Esophagus (tissue), 2 donors: ENCODE measurements at regions not wholly inside any gene's neighbourhood (a gene's known extent, or its start where the extent isn't known, plus 50 kb on each side); places are given as distances from the start of the nearest gene placed in this dataset.

Source experiments
- H3K27ac ChIP-seq, 2 donors: one replicate each; pipeline ENCODE4 v1.5.1; 2013; ENCODE audit warnings: low read depth in 2 of 2, mild to moderate bottlenecking in 2 of 2, inconsistent platforms in 1 of 2, low read length in 1 of 2, moderate library complexity in 1 of 2
- H3K27me3 ChIP-seq, 2 donors: one replicate each; pipeline ENCODE4 v1.6.1; 2013; ENCODE audit warnings: low read length in 2 of 2, control low read depth in 1 of 2, mild to moderate bottlenecking in 1 of 2; ENCODE audit not compliant: insufficient read depth in 2 of 2, control insufficient read depth in 1 of 2
- H3K36me3 ChIP-seq, 2 donors: one replicate each; pipeline ENCODE4 v1.6.1; 2013; ENCODE audit warnings: low read length in 1 of 2; ENCODE audit not compliant: control insufficient read depth in 2 of 2, insufficient read depth in 2 of 2
- H3K4me1 ChIP-seq, 2 donors: one replicate each; pipeline ENCODE4 v1.6.1; 2013; ENCODE audit warnings: low read length in 1 of 2; ENCODE audit not compliant: control insufficient read depth in 2 of 2, insufficient read depth in 2 of 2
- H3K4me3 ChIP-seq, 2 donors: one replicate each; pipeline ENCODE4 v1.5.1; 2013; ENCODE audit warnings: low read length in 2 of 2, mild to moderate bottlenecking in 2 of 2, low read depth in 1 of 2, moderate library complexity in 1 of 2
- H3K9me3 ChIP-seq, 2 donors: one replicate each; pipeline ENCODE4 v1.6.1; 2013; ENCODE audit warnings: mild to moderate bottlenecking in 2 of 2, low read depth in 1 of 2, low read length in 1 of 2, moderate library complexity in 1 of 2; ENCODE audit not compliant: control insufficient read depth in 2 of 2, insufficient read depth in 1 of 2
- WGBS, 2 donors: extraction: QIAGEN DNeasy Blood & Tissue Kit; methylation state at CpG; one replicate each; pipeline ENCODE4 v1.1.7; 2013; 5-methylcytosine and 5-hydroxymethylcytosine counted together
- donor health status: healthy with polysubstance abuse.
- donor health status: Bipolar disorder and iron deficiency.

DNA sequence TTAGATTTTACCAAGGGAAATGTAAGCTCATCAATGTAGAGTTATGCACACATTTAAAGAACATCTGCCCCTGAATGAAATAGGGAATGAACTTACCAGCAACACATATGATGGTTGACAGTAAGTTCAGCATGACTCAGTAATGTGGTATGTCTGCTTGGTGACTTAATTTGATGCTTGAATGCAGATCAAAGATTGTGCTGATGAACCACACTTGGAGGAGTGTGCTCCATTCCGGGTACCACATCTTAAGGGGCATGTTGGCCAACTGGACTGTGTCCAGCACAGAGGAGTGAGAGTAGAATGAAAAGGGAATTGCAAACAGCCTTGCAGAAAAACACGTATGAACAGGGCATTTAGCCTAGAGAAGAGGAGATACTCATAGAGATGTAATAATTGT, 171.0 kb upstream of the RARB start:
- no peaks in the 10 kb centered on the region for H3K36me3 ChIP-seq
- no peaks in the 10 kb centered on the region for H3K27me3 ChIP-seq
- no peak overlapping the region for H3K4me3 ChIP-seq
- peaks cover 0 to 3% of the 10 kb centered on the region in 2 donors for H3K4me1 ChIP-seq
- WGBS, 2 donors: 37 to 42% methylated on average over 2 of the region's 2 CpGs
- H3K27ac ChIP-seq: no peak overlapping the region
- H3K9me3 ChIP-seq: no peaks in the 10 kb centered on the region

DNA sequence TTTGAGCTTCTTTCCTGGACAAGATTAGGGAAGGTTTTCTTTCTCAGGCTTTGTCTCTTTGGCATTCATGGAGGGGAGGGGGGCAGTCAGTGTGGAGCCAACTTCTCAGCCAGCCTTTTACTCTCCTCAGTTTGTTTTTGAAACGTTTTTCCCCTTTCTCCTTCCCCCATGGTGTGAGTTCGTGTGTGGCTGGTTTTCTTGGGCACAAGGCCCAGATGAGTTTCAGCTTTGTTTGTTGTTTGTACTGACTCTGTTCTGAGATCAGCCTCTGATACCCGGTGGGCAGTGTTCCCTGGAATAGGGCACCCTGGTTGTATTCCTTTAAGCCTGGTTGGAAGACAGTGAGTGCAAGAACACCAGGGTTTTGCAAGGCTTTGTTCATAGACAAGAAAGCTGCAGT, 168.2 kb upstream of the RARB start:
- Histone ChIP-seq H3K4me1 (peaks cover 0 to 3% of the 10 kb centered on the region in 2 donors), H3K36me3 (no peaks in the 10 kb centered on the region), H3K9me3 (no peaks in the 10 kb centered on the region), H3K4me3 (no peak overlapping the region), H3K27me3 (no peaks in the 10 kb centered on the region), H3K27ac (no peak overlapping the region)
- WGBS, 2 donors: 13 to 15% methylated on average over 3 of the region's 3 CpGs

DNA sequence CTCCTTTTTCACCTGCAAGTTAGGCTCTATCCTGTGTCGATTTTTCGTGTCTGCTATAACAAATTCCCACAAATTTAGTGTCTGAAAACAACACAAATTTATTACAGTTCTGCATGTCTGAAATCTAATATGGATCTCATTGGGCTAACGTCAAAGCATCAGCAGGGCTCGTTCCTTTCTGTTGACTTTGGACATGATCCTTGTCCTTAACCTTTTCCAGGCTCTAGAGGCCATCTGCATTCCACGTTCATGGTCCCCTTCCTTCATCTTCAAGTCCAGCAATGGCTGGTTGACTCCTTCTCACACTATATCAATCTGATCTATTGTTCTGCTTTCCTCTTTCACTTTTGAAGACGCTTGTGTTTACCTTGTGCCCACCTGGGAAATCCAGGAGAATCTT, 165.7 kb upstream of the RARB start:
- Histone ChIP-seq H3K36me3 (no peaks in the 10 kb centered on the region), H3K4me3 (no peak overlapping the region)

DNA sequence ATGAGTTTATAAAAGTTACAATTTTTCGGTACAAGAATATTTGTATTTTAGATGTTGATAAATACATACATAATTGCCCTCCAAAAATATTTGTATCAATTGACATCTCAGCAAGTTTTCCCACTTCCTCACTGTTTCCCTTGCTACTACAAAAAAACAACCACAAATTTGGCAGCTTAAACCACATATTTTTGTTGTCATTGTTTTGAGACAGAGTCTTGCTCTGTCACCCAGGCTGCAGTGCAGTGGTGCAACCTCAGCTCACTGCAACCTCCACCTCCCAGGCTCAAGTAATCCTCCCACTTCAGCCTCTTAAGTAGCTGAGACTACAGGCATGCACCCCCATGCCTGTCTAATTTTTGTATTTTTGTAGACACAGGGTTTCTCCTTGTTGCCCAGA, 162.8 kb upstream of the RARB start:
- no peaks in the 10 kb centered on the region for H3K27me3 ChIP-seq
- WGBS, 2 donors: 15 to 44% methylated on average over 1 of the region's 1 CpG
- no peak overlapping the region for H3K4me3 ChIP-seq
- no peak overlapping the region for H3K27ac ChIP-seq
- no peaks in the 10 kb centered on the region for H3K4me1 ChIP-seq
- no peaks in the 10 kb centered on the region for H3K36me3 ChIP-seq
- no peaks in the 10 kb centered on the region for H3K9me3 ChIP-seq

More for the DNA sequence above, 165.7 kb upstream of the RARB start:
- Histone ChIP-seq H3K4me1 (peaks cover 0 to 3% of the 10 kb centered on the region in 2 donors), H3K27ac (no peak overlapping the region), H3K27me3 (no peaks in the 10 kb centered on the region), H3K9me3 (no peaks in the 10 kb centered on the region)
- 76 to 80% methylated on average over 6 of the region's 6 CpGs for WGBS, 2 donors

DNA sequence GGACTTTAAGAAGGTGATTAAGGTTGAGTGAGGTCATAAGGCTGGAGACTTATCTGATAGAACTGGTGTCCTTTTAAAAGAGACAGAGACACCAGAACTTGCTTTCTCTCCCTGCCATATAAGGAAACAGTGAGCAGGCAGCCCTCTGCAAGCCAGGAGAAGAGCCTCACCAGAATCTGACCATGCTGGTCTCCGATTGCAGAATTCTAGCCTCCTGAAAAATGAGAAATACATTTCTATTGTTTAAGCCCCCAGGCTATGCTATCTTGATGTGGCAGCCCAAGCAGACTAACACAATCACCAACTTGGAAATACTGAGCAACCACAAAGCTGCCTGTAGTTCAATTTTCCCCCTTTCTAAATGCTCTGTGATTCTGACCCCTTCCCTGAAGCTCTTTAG, 161.4 kb upstream of the RARB start:
- no peak overlapping the region for H3K27ac ChIP-seq
- no peaks in the 10 kb centered on the region for H3K9me3 ChIP-seq
- H3K4me1 ChIP-seq: no peaks in the 10 kb centered on the region
- H3K27me3 ChIP-seq: no peaks in the 10 kb centered on the region
- 76 to 81% methylated on average over 1 of the region's 1 CpG for WGBS, 2 donors
- no peaks in the 10 kb centered on the region for H3K36me3 ChIP-seq
- no peak overlapping the region for H3K4me3 ChIP-seq

DNA sequence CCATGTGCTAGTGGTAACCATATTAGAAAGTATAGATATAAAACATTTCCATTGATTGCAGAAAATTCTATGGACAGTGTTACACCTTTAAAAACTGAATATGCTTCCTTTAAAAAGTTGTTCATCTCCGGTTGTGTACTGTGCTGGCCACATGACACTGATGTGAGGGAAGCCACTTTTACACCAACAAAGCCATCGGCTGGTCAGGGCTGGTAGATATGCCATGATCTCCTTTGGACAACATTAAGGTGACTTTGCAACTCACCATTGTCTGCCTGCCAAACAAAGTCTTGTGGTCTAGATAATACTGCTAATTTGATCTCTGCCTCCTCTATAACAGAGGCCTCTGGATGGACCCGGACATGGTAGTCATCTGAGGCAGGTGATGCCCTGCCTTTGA, 156.0 kb upstream of the RARB start:
- Histone ChIP-seq H3K9me3 (no peaks in the 10 kb centered on the region), H3K36me3 (no peaks in the 10 kb centered on the region), H3K27ac (no peak overlapping the region), H3K27me3 (no peaks in the 10 kb centered on the region), H3K4me1 (no peaks in the 10 kb centered on the region), H3K4me3 (no peak overlapping the region)
- WGBS, 2 donors: 71 to 73% methylated on average over 3 of the region's 3 CpGs

DNA sequence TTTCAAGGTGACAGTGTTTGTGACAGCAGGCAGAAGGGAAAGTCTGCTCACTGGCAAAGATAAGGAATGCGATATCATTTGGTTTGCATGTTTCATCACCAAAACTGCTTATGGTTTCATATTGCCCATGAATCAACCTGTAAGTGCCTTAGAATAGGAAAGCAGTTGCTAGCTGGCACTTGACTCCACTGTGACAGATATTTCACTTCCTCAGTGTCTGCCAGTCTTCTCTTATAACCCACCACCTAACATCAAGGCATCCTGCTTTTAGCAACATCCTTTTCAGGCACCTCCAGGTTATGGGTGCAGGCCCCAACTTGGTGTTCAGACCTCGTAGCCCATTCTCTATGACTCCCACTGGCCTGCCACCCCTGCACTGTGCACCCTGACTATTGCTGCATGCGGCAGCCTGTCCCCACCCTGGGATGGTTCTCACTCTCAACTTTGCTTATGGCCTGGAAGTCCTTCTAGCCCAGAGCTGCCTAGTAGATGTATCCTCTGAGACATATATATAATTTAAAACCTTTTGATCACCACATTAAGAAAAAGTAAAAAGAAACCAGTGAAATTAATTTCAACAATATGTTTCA, 154.4 kb upstream of the RARB start:
- H3K27me3 ChIP-seq: no peaks in the 10 kb centered on the region
- no peaks in the 10 kb centered on the region for H3K9me3 ChIP-seq
- no peaks in the 10 kb centered on the region for H3K4me1 ChIP-seq
- no peak overlapping the region for H3K27ac ChIP-seq
- WGBS, 2 donors: 88 to 91% methylated on average over 3 of the region's 3 CpGs
- no peak overlapping the region for H3K4me3 ChIP-seq
- no peaks in the 10 kb centered on the region for H3K36me3 ChIP-seq

DNA sequence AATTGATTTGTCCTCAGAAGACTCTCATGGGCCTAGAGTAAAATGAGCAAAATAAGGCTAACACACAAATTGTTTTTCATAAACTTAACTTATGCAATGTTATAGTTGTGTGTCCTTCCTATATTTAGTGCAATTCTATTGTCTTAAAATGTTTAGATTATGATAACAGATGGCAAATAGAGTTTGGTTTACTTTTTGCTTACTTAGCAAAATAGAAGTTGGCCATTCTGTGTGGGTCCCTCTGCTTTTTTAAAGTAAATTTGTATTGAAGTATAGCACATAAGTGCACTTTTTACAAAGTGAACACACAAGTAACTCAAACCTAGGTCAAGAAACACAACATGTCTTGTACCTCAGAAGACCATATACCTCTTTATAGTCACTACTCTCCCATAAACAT, 150.6 kb upstream of the RARB start:
- Histone ChIP-seq H3K27me3 (no peaks in the 10 kb centered on the region), H3K36me3 (no peaks in the 10 kb centered on the region), H3K27ac (no peak overlapping the region), H3K4me1 (no peaks in the 10 kb centered on the region), H3K9me3 (no peaks in the 10 kb centered on the region), H3K4me3 (no peak overlapping the region)

DNA sequence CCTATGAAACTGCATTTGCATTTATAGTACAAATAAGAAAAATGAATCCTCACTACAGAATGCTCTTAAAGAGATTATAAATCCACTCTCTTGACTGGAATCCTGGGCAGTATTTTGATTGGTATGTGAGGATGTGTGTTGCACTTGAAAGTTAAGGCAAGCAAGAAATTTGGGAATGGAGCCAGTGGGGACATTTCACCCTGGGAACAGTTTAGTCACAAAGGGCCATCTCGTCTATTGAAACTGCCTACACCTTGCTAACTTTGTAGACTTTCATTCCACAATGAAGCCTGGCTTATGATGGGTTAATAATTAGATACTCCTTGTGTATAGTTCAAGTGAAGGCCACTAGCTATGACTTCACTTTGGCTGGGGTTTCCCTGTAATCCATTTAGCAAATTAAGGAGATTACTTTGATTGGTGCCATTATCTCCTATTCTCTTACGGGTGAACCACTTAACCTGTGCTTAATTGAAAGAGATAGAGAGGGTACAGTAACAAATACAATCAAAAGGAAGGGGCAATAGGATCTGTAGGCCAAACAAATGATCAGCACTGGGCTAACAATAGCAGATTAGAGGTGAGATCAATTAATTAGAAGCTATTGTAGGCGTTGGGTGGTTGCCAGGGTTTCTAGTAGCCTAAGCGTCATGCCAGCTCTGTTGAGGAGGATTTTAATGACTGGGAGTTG, 146.9 kb upstream of the RARB start:
- Histone ChIP-seq H3K4me3 (no peak overlapping the region), H3K27ac (no peak overlapping the region), H3K4me1 (no peaks in the 10 kb centered on the region), H3K27me3 (no peaks in the 10 kb centered on the region), H3K36me3 (no peaks in the 10 kb centered on the region), H3K9me3 (no peaks in the 10 kb centered on the region)
- 67 to 85% methylated on average over 4 of the region's 4 CpGs for WGBS, 2 donors

DNA sequence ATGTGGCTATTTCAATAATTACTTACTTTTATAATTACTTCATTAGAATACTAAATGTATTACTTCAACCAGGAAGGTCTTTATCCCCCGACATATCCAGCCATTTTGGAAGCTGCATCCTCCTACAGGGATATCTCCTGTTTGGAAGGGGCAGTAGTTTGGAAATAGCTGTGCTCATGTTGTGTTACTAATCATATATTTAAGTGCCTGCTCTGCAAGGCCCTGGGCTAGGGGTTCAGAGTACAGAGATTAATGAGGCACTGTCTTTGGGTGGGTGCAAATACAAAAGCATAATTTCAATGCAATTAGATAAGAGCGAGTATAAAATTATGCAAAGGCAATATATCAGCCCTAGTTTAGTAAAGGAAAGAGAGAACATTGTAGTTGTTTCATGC, 146.3 kb upstream of the RARB start:
- H3K4me1 ChIP-seq: no peaks in the 10 kb centered on the region
- no peak overlapping the region for H3K27ac ChIP-seq
- H3K27me3 ChIP-seq: no peaks in the 10 kb centered on the region
- no peak overlapping the region for H3K4me3 ChIP-seq
- H3K36me3 ChIP-seq: no peaks in the 10 kb centered on the region
- WGBS, 2 donors: 88 to 97% methylated on average over 2 of the region's 2 CpGs
- no peaks in the 10 kb centered on the region for H3K9me3 ChIP-seq
